ENCODE measurements at regions not wholly inside any gene's neighbourhood (a gene's known extent, or its start where the extent isn't known, plus 50 kb on each side); places are given as distances from the start of the nearest gene placed in this dataset.
"Not testable (repeated sequence)": the region's sequence is repeated elsewhere in the genome, so short reads cannot be mapped to it uniquely, and the experiment has no call there.

DNA sequence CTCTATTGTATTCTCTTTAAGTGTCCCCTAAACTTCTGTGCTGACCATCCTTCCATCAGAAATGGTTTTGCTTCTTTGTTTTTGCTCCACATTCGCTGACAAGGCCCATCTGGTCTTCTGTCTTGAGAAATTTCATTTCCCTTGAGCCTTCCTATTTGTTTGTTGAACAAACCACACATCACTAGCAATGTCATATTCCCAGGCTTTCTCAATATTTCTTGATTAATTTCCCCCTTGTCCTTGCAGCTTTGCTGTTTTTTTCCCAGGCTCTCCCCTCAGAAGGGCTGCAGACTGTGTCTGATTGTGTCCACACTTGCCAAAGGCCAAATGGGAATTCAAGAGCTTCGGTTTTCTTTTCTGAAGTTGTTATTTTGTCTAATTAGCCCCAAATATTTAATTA, 158.9 kb downstream of the MID1IP1 start:
- TF ChIP-seq, protein P1, sequence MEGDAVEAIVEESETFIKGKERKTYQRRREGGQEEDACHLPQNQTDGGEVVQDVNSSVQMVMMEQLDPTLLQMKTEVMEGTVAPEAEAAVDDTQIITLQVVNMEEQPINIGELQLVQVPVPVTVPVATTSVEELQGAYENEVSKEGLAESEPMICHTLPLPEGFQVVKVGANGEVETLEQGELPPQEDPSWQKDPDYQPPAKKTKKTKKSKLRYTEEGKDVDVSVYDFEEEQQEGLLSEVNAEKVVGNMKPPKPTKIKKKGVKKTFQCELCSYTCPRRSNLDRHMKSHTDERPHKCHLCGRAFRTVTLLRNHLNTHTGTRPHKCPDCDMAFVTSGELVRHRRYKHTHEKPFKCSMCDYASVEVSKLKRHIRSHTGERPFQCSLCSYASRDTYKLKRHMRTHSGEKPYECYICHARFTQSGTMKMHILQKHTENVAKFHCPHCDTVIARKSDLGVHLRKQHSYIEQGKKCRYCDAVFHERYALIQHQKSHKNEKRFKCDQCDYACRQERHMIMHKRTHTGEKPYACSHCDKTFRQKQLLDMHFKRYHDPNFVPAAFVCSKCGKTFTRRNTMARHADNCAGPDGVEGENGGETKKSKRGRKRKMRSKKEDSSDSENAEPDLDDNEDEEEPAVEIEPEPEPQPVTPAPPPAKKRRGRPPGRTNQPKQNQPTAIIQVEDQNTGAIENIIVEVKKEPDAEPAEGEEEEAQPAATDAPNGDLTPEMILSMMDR (IDR thresholded peaks at IDR 0.05; ENCODE audit: extremely low read depth, missing control alignments): no peak
- DNase-seq (ENCODE audit: low spot score): no peak

DNA sequence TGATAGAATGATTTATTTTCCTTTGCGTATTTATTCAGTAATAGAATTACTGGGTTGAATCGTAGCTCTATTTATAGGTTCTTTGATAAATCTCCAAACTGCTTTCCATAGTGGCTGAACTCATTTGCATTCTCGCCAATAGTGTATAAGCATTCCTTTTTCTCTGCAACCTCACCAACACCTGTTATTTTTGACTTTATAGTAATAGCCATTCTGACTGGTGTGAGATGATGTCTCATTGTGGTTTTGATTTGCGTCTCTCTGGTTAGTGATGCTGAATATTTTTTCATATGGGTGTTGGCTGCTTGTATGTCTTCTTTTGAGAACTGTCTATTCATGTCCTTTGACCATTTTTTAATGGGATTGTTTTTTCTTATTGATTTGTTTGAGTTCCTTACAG, 160.7 kb downstream of the MID1IP1 start:
- TF ChIP-seq, protein P1 (IDR thresholded peaks at IDR 0.05; ENCODE audit: extremely low read depth, missing control alignments): no peak
- DNase-seq (ENCODE audit: low spot score): no peak

DNA sequence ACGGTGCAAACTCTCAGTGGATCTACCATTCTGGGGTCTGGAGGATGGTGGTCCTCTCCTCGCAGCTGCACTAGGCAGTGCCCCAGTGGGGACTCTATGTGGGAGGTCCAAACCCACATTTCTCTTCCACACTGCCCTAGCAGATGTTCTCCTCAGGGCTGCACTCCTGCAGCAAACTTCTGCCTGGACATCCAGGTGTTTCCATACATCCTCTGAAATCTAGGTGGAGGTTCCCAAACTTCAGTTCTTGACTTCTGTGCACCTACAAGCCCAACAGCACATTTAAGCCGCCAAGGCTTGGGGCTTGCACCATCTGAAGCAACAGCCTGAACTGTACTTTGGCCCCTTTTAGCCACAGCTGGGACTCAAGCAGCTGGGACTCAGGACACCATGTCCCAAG, 162.0 kb downstream of the MID1IP1 start:
- not testable (repeated sequence) for DNase-seq (ENCODE audit: low spot score)

DNA sequence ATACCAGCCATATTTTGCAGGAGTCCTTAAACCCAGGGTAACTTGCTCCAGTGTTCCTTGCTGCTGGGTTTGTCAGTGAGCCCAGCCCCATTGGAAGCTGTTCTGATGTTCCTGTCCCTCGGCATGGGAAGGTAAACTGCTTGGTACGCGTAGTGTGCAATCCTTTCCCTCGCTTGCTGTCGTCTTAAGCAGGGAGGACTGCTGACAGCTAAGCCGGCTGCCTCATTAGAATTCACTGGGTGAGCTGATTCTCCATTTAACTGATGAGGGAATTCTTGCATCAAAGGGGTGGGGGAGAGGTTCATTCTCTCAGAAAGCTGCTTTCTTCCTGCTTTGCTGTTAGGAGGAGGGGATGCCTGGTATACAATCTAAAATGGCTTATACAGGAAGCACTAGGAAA, 164.6 kb downstream of the MID1IP1 start:
- DNase-seq (ENCODE audit: low spot score): no peak
- TF ChIP-seq, protein P1 (IDR thresholded peaks at IDR 0.05; ENCODE audit: extremely low read depth, missing control alignments): no peak

DNA sequence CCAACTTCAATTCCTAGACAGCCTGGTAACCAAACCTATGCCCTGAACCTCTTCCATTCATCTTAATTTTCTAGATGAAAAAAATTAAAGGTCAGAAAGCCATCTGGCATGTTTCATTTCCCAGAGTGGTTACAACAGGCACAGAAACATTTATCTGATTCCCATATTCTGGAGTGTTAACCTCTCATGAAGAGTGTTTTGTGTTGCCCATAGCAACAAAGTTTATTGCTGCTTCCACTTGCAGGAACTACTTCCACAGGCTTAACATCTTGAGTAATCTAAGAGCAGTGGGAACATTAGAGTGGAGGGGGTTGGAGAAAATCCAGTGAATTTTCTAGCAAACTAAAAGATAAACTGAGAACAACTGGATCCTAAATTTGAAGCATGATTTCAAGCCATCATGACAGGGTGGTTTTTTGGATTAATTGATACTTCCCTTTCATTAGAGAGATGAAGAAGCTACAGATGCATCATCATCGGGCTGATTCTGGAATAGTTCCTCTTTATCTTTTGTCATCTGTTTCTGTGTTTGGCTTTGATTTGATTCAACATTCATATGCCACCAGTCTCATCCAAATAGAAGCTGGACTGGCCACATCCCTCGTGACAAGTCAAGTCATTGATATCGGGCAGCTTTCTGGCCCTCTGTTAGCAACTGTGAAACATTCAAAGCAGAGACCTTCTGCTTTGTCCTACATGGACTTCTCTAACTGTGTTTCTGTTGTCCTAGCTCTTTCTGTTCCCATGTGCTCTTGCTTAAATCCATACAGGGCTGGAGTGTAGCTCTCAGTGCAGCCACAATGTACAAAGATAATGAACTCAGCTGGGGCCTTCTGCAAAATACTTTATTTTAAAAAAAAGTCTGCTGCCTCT, 167.3 kb downstream of the MID1IP1 start:
- no peak for DNase-seq (ENCODE audit: low spot score)
- TF ChIP-seq, protein P1 (IDR thresholded peaks at IDR 0.05; ENCODE audit: extremely low read depth, missing control alignments): no peak

DNA sequence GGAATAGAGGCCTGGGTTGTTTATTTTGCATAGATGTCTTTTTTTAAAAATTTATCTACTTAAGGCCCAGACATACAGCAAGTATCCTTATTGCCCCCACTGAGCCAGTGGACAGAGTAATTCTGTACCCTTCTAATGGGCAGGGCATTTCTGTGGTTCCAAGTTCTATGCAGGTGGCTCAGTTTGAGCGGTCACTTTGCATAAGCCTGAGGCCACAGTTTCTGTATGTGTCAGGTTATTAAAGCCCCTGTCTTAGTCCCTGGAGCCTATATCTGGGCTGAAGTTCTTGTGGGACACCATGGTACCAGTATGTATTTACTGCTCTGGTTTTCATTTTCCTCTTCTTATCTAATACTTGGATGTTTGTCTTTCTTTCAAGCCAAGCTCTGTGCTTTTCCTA, 168.8 kb downstream of the MID1IP1 start:
- DNase-seq (ENCODE audit: low spot score): no peak
- TF ChIP-seq, protein P1 (IDR thresholded peaks at IDR 0.05; ENCODE audit: extremely low read depth, missing control alignments): no peak

DNA sequence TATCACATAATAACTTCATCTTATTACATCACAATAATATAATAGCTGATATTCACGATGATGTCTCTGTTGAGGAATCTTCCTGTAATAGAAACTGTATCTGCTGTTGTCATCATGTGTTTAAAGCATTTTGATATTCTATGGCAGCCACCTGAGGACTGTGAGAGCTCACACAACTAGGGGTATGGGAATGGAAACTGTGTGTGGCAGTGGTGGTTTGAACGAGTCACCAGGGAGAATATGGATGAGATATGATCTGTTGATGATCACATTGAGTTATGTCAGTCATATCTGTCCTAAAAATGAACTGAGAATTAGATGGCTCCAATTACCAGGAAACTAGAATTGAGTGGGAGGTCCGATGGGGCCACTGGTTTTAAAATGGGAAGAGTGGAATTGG, 169.6 kb downstream of the MID1IP1 start:
- no peak for DNase-seq (ENCODE audit: low spot score)
- TF ChIP-seq, protein P1 (IDR thresholded peaks at IDR 0.05; ENCODE audit: extremely low read depth, missing control alignments): no peak

DNA sequence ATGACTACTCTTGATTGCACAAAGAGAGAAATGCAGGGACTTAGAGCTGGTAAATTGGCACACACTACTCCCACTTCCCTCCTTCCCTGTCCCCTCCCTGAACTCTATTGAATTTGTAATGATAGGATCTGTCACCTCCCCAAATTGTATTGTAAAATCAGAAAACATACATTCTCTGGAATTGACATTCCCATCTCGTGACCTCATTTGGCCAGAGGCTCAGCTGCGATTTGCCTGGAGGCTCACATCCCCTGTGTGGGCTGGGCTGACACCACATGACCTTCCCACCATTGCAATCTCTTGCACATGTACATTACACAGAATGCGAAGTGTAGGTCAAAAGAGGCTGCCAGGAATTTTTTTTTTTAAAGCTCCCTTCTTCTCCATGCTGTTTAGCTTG, 172.1 kb downstream of the MID1IP1 start:
- DNase-seq (ENCODE audit: low spot score): no peak
- TF ChIP-seq, protein P1 (IDR thresholded peaks at IDR 0.05; ENCODE audit: extremely low read depth, missing control alignments): no peak
